SK-N-SH (cell line): ENCODE measurements at regions not wholly inside any gene's neighbourhood (a gene's known extent, or its start where the extent isn't known, plus 50 kb on each side); places are given as distances from the start of the nearest gene placed in this dataset.

Source experiments
- CTCF ChIA-PET: fragments of 300-600, 350-600 bp; formaldehyde crosslinking; extraction: SDS; loops from one replicate; lab custom pipeline; 2021; lab: Yijun Ruan, JAX
- POLR2A ChIA-PET: fragments of 350-600 bp; sonication (Branson Sonifier 250); formaldehyde crosslinking; extraction: SDS; loops from one replicate; lab custom pipeline; 2020; ENCODE audit warnings: antibody characterized with exemption, inconsistent platforms; lab: Yijun Ruan, JAX
- DNase-seq: peaks from one replicate; pipeline ENCODE4 v3.0.0; 2012
- H2AFZ ChIP-seq: fragments of 200-600 bp; sonication (generic); 2 replicates; pipeline ENCODE4 v1.8.1; 2016; ENCODE audit warnings: antibody characterized with exemption, mild to moderate bottlenecking, low read depth
- H3F3A ChIP-seq: fragments of 200-600 bp; sonication (generic); replicated peaks from 2 replicates; pipeline ENCODE3; 2016; ENCODE audit warnings: antibody characterized with exemption, mild to moderate bottlenecking; ENCODE audit not compliant: insufficient read depth
- H3K27ac ChIP-seq, 2 experiments: fragments of 200-500 bp in 1 of 2; fragments of 200-600 bp in 1 of 2; sonication (Bioruptor generic) in 1 of 2; sonication (generic), shearing (Covaris generic) in 1 of 2; 2 replicates each; pipeline versions ENCODE4 v1.5.1 to v1.6.1; 2014 to 2016; ENCODE audit warnings: low read depth in 2 of 2, inconsistent platforms in 1 of 2, low read length in 1 of 2, mild to moderate bottlenecking in 1 of 2, mixed read lengths in 1 of 2
- H3K27me3 ChIP-seq: fragments of 200-600 bp; sonication (generic), shearing (Covaris generic); 2 replicates; pipeline ENCODE4 v1.6.1; 2016; ENCODE audit warnings: mixed run types; ENCODE audit not compliant: insufficient read depth
- H3K36me3 ChIP-seq, 2 experiments: fragments of 200-500 bp in 1 of 2; fragments of 200-600 bp in 1 of 2; sonication (Bioruptor generic) in 1 of 2; sonication (generic) in 1 of 2; replicated peaks in 1 of 2; 2 replicates each; pipeline versions ENCODE3 to v1.5.1; 2014 to 2016; ENCODE audit warnings: low read length in 1 of 2, mild to moderate bottlenecking in 1 of 2; ENCODE audit not compliant: insufficient read depth in 2 of 2, control insufficient read depth in 1 of 2
- H3K4me1 ChIP-seq, 2 experiments: fragments of 200-500 bp in 1 of 2; fragments of 200-600 bp in 1 of 2; sonication (Bioruptor generic) in 1 of 2; sonication (generic), shearing (Covaris generic) in 1 of 2; 2 replicates each; pipeline versions ENCODE4 v1.5.1 to v1.6.1; 2014 to 2016; ENCODE audit warnings: low read depth in 1 of 2, low read length in 1 of 2, mixed run types in 1 of 2; ENCODE audit not compliant: insufficient read depth in 2 of 2, control insufficient read depth in 1 of 2
- H3K4me2 ChIP-seq: fragments of 200-600 bp; sonication (generic), shearing (Covaris generic); 2 replicates; pipeline ENCODE4 v1.6.1; 2017; ENCODE audit warnings: mixed run types
- H3K4me3 ChIP-seq, 2 experiments: fragments of 200-500 bp in 1 of 2; fragments of 200-600 bp in 1 of 2; sonication (Bioruptor generic) in 1 of 2; sonication (generic), shearing (Covaris generic) in 1 of 2; 2 replicates each; pipeline versions ENCODE4 v1.5.1 to v1.8.1; 2014 to 2016; ENCODE audit warnings: low read depth in 2 of 2, inconsistent platforms in 1 of 2, low read length in 1 of 2, mild to moderate bottlenecking in 1 of 2, mixed read lengths in 1 of 2, moderate library complexity in 1 of 2
- H3K79me2 ChIP-seq: fragments of 200-600 bp; sonication (generic); 2 replicates; pipeline ENCODE4 v1.8.1; 2017; ENCODE audit warnings: mild to moderate bottlenecking; ENCODE audit not compliant: insufficient read depth
- H3K9ac ChIP-seq: fragments of 200-600 bp; sonication (generic); 2 replicates; pipeline ENCODE4 v1.6.1; 2017; ENCODE audit warnings: mixed run types
- H3K9me2 ChIP-seq: fragments of 200-600 bp; sonication (generic); 2 replicates; pipeline ENCODE4 v1.6.1; 2017; ENCODE audit warnings: mixed run types
- H3K9me3 ChIP-seq: fragments of 200-600 bp; sonication (generic); 2 replicates; pipeline ENCODE4 v1.6.1; 2017; ENCODE audit warnings: mixed run types, mild to moderate bottlenecking, moderate library complexity
- H4K20me1 ChIP-seq: fragments of 200-600 bp; sonication (generic); 2 replicates; pipeline ENCODE4 v1.6.1; 2017; ENCODE audit warnings: mild to moderate bottlenecking, mixed run types; ENCODE audit not compliant: insufficient read depth
- CTCF ChIP-seq: fragments of 200-600 bp; sonication (generic); IDR thresholded peaks from 2 replicates; pipeline ENCODE4 v1.6.1; 2017; ENCODE audit warnings: antibody characterized with exemption, mild to moderate bottlenecking, moderate library complexity
- GABPA ChIP-seq: IDR thresholded peaks from 2 replicates; pipeline ENCODE4 v1.4.0; 2012; ENCODE audit warnings: low read depth, mild to moderate bottlenecking
- MAX ChIP-seq: IDR thresholded peaks from 2 replicates; pipeline ENCODE4 v1.4.0; 2012; ENCODE audit warnings: low read depth
- MXI1 ChIP-seq: IDR thresholded peaks from 2 replicates; pipeline ENCODE4 v1.6.1; 2012; ENCODE audit warnings: mild to moderate bottlenecking, low read depth, low read length, improper control_type of control experiment
- NRF1 ChIP-seq: IDR thresholded peaks from 2 replicates; pipeline ENCODE4 v1.6.1; 2012; ENCODE audit warnings: low read depth, mild to moderate bottlenecking, low read length
- POLR2AphosphoS5 ChIP-seq: IDR thresholded peaks from 2 replicates; pipeline ENCODE4 v1.6.1; 2012; ENCODE audit warnings: low read depth, low read length
- TAF1 ChIP-seq: IDR thresholded peaks from 2 replicates; pipeline ENCODE4 v1.6.1; 2012; ENCODE audit warnings: low read depth, mild to moderate bottlenecking, low read length, moderate library complexity, borderline replicate concordance
- WGBS: methylation state at CpG from one replicate; pipeline ENCODE4 v1.1.6; 2017; ENCODE audit warnings: low lambda C conversion rate; 5-methylcytosine and 5-hydroxymethylcytosine counted together

- Histone ChIP-seq H3K36me3 (no peaks in the 10 kb centered on the region), H3F3A (no peaks in the 10 kb centered on the region), H3K4me2 (no peak overlapping the region), H4K20me1 (no peaks in the 10 kb centered on the region), H3K27ac (no peak overlapping the region), H3K4me3 (no peak overlapping the region), H3K79me2 (no peaks in the 10 kb centered on the region), H3K4me1 (peaks cover 0 to 6% of the 10 kb centered on the region in 2 experiments; a peak in 1 of 4 replicates), H3K9me3 (no peaks in the 10 kb centered on the region), H3K9ac (no peak overlapping the region), H3K27me3 (no peaks in the 10 kb centered on the region), H3K9me2 (no peaks in the 10 kb centered on the region), H2AFZ (no peak overlapping the region)
- no peak for TF ChIP-seq MXI1
- TF ChIP-seq MAX, result no peak
- ChIA-PET POLR2A (no interaction called here), CTCF (no interaction called here)
- DNase-seq, result no peak
- 10% methylated on average over 20 of the region's 25 CpGs for WGBS
These were observed 2333.3 kb downstream of the TP53TG3F start for GRCh38 chr16:35792516-35793285.

- no peaks in the 10 kb centered on the region for H3K9me3 ChIP-seq
- no peak overlapping the region for H3K4me2 ChIP-seq
- peaks cover 0 to 6% of the 10 kb centered on the region in 2 experiments; a peak in 1 of 4 replicates for H3K4me1 ChIP-seq
- no peak overlapping the region for H2AFZ ChIP-seq
- H3K4me3 ChIP-seq, result no peak overlapping the region
- H3F3A ChIP-seq, result no peaks in the 10 kb centered on the region
- H4K20me1 ChIP-seq, result no peaks in the 10 kb centered on the region
- H3K36me3 ChIP-seq, result no peaks in the 10 kb centered on the region
- no peaks in the 10 kb centered on the region for H3K27me3 ChIP-seq
- 0% methylated on average over 1 of the region's 3 CpGs for WGBS
- DNase-seq, result no peak
- CTCF ChIA-PET, result no interaction called here
- no peak overlapping the region for H3K9ac ChIP-seq
- no peak overlapping the region for H3K27ac ChIP-seq
- POLR2A ChIA-PET, result no interaction called here
- no peak for TF ChIP-seq NRF1
- TF ChIP-seq TAF1, result no peak
- TF ChIP-seq GABPA, result no peak
- no peak for TF ChIP-seq CTCF
- H3K9me2 ChIP-seq, result no peaks in the 10 kb centered on the region
- H3K79me2 ChIP-seq, result no peaks in the 10 kb centered on the region
These were observed 2334.2 kb downstream of the TP53TG3F start for GRCh38 chr16:35793601-35794000.

- peak overlapping the region; percentile 37 to 39; a peak in 3 of 4 replicates for H3K4me3 ChIP-seq
These were observed 2335.5 kb downstream of the TP53TG3F start for GRCh38 chr16:35794896-35795295.

More at GRCh38 chr16:35794896-35795295, 2335.5 kb downstream of the TP53TG3F start:
- H3K9ac ChIP-seq, result no peak overlapping the region
- no peak overlapping the region for H3K27ac ChIP-seq
- 0% methylated on average over 6 of the region's 6 CpGs for WGBS
- H3K27me3 ChIP-seq, result no peaks in the 10 kb centered on the region
- H4K20me1 ChIP-seq, result no peaks in the 10 kb centered on the region
- H3K36me3 ChIP-seq, result no peaks in the 10 kb centered on the region
- peak overlapping the region; percentile 66 for H3K4me2 ChIP-seq
- DNase-seq, result no peak
- H3K9me2 ChIP-seq, result no peaks in the 10 kb centered on the region
- no peaks in the 10 kb centered on the region for H3F3A ChIP-seq
- H3K79me2 ChIP-seq, result no peaks in the 10 kb centered on the region
- POLR2A ChIA-PET, result no interaction called here
- CTCF ChIA-PET, result interaction anchor here (1.0 kb wide), 1 partner anchor 14 kb away, joined by 4 read pairs; no protein-coding TSS in a partner anchor
- TF ChIP-seq MAX (no peak), POLR2AphosphoS5 (no peak), NRF1 (peak; percentile 29; the same call in 1 of the 2 replicates)
- peak overlapping the region; percentile 18; the same call in 1 of the 2 replicates for H2AFZ ChIP-seq
- H3K4me1 ChIP-seq, result peaks cover 0 to 6% of the 10 kb centered on the region in 2 experiments; a peak in 1 of 4 replicates
- no peaks in the 10 kb centered on the region for H3K9me3 ChIP-seq
